K562 (cell line): ENCODE measurements at regions not wholly inside any gene's neighbourhood (a gene's known extent, or its start where the extent isn't known, plus 50 kb on each side); places are given as distances from the start of the nearest gene placed in this dataset.

ENCODE experiments used
- ARHGAP35 ChIP-seq: fragments of 450-650 bp; IDR thresholded peaks from 2 replicates; pipeline ENCODE4 v1.6.1; 2018; ENCODE audit not compliant: partially characterized antibody
- CTCF ChIP-seq, 3 experiments: IDR thresholded peaks in 2 of 3; conservative IDR thresholded peaks in 1 of 3; 2 replicates each; pipeline ENCODE4 v1.5.1; 2011 to 2012; ENCODE audit warnings: low read length in 3 of 3, mild to moderate bottlenecking in 3 of 3, control low read depth in 2 of 3, improper control_type of control experiment in 1 of 3, inconsistent platforms in 1 of 3, low read depth in 1 of 3, mixed read lengths in 1 of 3, moderate library complexity in 1 of 3; ENCODE audit not compliant: insufficient read depth in 2 of 3
- EZH2 ChIP-seq: IDR thresholded peaks from 2 replicates; pipeline ENCODE4 v1.6.1; 2012; ENCODE audit warnings: low read depth, mild to moderate bottlenecking, inconsistent platforms, low read length, borderline replicate concordance
- FOXA1 ChIP-seq: fragments of 450-650 bp; IDR thresholded peaks from 2 replicates; pipeline ENCODE4 v1.6.1; 2016; ENCODE audit warnings: mild to moderate bottlenecking, borderline replicate concordance
- HCFC1 ChIP-seq: IDR thresholded peaks from 2 replicates; pipeline ENCODE4 v1.6.1; 2012; ENCODE audit warnings: low read depth, low read length, improper control_type of control experiment
- JUND ChIP-seq, 2 experiments: IDR thresholded peaks; 2 replicates in 1 of 2; 3 replicates in 1 of 2; pipeline ENCODE4 v1.6.1; 2011; ENCODE audit warnings: borderline replicate concordance in 2 of 2, low read depth in 2 of 2, low read length in 2 of 2, improper control_type of control experiment in 1 of 2, missing biosample characterization in 1 of 2, missing genetic modification characterization in 1 of 2, missing genetic modification reagents in 1 of 2
- MYC ChIP-seq, 2 experiments: fragments of 250-450 bp in 1 of 2; sonication (Bioruptor Pico) in 1 of 2; IDR thresholded peaks; 2 replicates each; pipeline versions ENCODE4 v1.5.1 to v1.6.1; 2012 to 2021; ENCODE audit warnings: low read depth in 2 of 2, borderline replicate concordance in 1 of 2, improper control_type of control experiment in 1 of 2, low read length in 1 of 2, mild to moderate bottlenecking in 1 of 2, moderate library complexity in 1 of 2
- NRF1 ChIP-seq, 2 experiments: fragments of 450-650 bp; IDR thresholded peaks in 1 of 2; conservative IDR thresholded peaks in 1 of 2; 2 replicates each; pipeline ENCODE4 v1.6.1; 2014; ENCODE audit warnings: mild to moderate bottlenecking in 2 of 2
- POLR2AphosphoS2 ChIP-seq: IDR thresholded peaks from 2 replicates; pipeline ENCODE4 v1.6.1; 2012; ENCODE audit warnings: low read length, improper control_type of control experiment
- TAF9B ChIP-seq: fragments of 450-650 bp; IDR thresholded peaks from 2 replicates; pipeline ENCODE4 v1.6.1; 2018; ENCODE audit warnings: mild to moderate bottlenecking; ENCODE audit not compliant: partially characterized antibody
- TEAD1 ChIP-seq, 2 experiments: fragments of 450-650 bp in 1 of 2; sonication (generic) in 1 of 2; formaldehyde crosslinking; IDR thresholded peaks; 2 replicates each; pipeline versions ENCODE4 v1.4.0 to v1.8.0; 2020 to 2022; ENCODE audit warnings: mild to moderate bottlenecking in 2 of 2, missing genetic modification reagents in 1 of 2
- ZBTB17 ChIP-seq: fragments of 450-650 bp; formaldehyde crosslinking; IDR thresholded peaks from 2 replicates; pipeline ENCODE4 v1.4.0; 2020; ENCODE audit warnings: mild to moderate bottlenecking
- ZC3H11A ChIP-seq: IDR thresholded peaks from 2 replicates; pipeline ENCODE4 v1.6.1; 2012; ENCODE audit warnings: low read depth, low read length, improper control_type of control experiment
- ZNF707 ChIP-seq: fragments of 250-450 bp; sonication (Bioruptor Pico); conservative IDR thresholded peaks from 2 replicates; pipeline ENCODE4 v1.8.0; 2022; ENCODE audit warnings: inconsistent platforms, mild to moderate bottlenecking, moderate library complexity

- TF ChIP-seq EZH2 (no peak), POLR2AphosphoS2 (no peak), NRF1 (conservative IDR thresholded peaks at IDR 0.05 in 1 of 2, IDR thresholded peaks at IDR 0.05 in 1 of 2) (no peak), ZNF707 (CRISPR knock-in tag) (no peak), ZBTB17 (CRISPR knock-in tag) (no peak), TEAD1 (CRISPR knock-in tag; IDR thresholded peaks at IDR 0.05) (no peak), FOXA1 (no peak), ZC3H11A (no peak), CTCF (IDR thresholded peaks at IDR 0.05 in 2 of 3, conservative IDR thresholded peaks at IDR 0.05 in 1 of 3; ENCODE audit: insufficient read depth in 2 of 3, low read depth in 1 of 3, low read length in 3 of 3) (no peak), HCFC1 (no peak), MYC (IDR thresholded peaks at IDR 0.05; ENCODE audit: low read depth, low read length) (no peak), MYC (CRISPR knock-in tag; IDR thresholded peaks at IDR 0.05; ENCODE audit: borderline replicate concordance, low read depth) (no peak), TAF9B (no peak), ARHGAP35 (no peak), JUND (IDR thresholded peaks at IDR 0.05; ENCODE audit: borderline replicate concordance, low read depth, low read length) (no peak), JUND (tag; IDR thresholded peaks at IDR 0.05; ENCODE audit: borderline replicate concordance, low read depth, low read length) (no peak)
These were observed 83.9 kb downstream of the NAV1 start for GRCh38 chr1:201622824-201623223.
